HUES48 (cell line): ENCODE measurements at regions not wholly inside any gene's neighbourhood (a gene's known extent, or its start where the extent isn't known, plus 50 kb on each side); places are given as distances from the start of the nearest gene placed in this dataset.

Experiments used
- H3K27ac ChIP-seq: one replicate; pipeline ENCODE4 v1.7.0; 2013; ENCODE audit warnings: low read depth, low read length, inconsistent platforms
- H3K27me3 ChIP-seq: 2 replicates; pipeline ENCODE4 v1.6.1; 2013; ENCODE audit warnings: mild to moderate bottlenecking, low read length; ENCODE audit not compliant: control insufficient read depth, insufficient read depth
- H3K36me3 ChIP-seq: 2 replicates; pipeline ENCODE4 v1.6.1; 2013; ENCODE audit warnings: low read length; ENCODE audit not compliant: control insufficient read depth, insufficient read depth
- H3K4me1 ChIP-seq: 2 replicates; pipeline ENCODE4 v1.6.1; 2013; ENCODE audit warnings: mild to moderate bottlenecking, low read length; ENCODE audit not compliant: control insufficient read depth, insufficient read depth
- H3K4me3 ChIP-seq: 2 replicates; pipeline ENCODE4 v1.5.1; 2013; ENCODE audit warnings: mild to moderate bottlenecking, low read depth, low read length
- H3K9ac ChIP-seq: 2 replicates; pipeline ENCODE4 v1.6.1; 2013; ENCODE audit warnings: mild to moderate bottlenecking, low read depth, low read length, moderate library complexity
- H3K9me3 ChIP-seq: 2 replicates; pipeline ENCODE4 v1.6.1; 2013; ENCODE audit warnings: low read length; ENCODE audit not compliant: control insufficient read depth, insufficient read depth

- Histone ChIP-seq H3K36me3 (no peaks in the 10 kb centered on the region), H3K27ac (no peak overlapping the region), H3K27me3 (no peaks in the 10 kb centered on the region), H3K4me3 (no peak overlapping the region), H3K9ac (no peak overlapping the region), H3K4me1 (no peaks in the 10 kb centered on the region), H3K9me3 (no peaks in the 10 kb centered on the region)
These were observed 1435.2 kb upstream of the CDH9 start for GRCh38 chr5:28473531-28474107.

- Histone ChIP-seq H3K4me3 (no peak overlapping the region), H3K27ac (no peak overlapping the region), H3K4me1 (no peaks in the 10 kb centered on the region), H3K9ac (no peak overlapping the region), H3K9me3 (no peaks in the 10 kb centered on the region), H3K36me3 (no peaks in the 10 kb centered on the region), H3K27me3 (no peaks in the 10 kb centered on the region)
These were observed 1429.8 kb upstream of the CDH9 start for GRCh38 chr5:28468166-28468565.

DNA sequence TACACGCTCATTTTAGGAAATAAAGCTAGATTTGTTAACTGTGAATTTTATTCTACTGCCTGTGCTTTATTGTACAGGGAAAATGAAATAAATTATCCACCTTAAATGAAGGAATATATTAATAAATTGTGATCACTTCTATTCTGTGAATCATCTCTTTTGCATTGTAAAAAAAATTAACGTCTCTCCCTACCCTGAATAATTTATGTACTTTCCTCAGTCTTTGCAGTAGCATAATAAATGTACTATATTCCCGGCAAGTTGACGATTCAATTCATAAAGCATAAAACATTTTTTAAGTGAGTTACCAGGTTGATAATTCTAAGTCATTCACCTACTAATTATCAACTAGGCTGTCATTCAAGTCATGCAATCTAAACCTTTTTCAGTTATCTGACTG, 1425.3 kb upstream of the CDH9 start:
- Histone ChIP-seq H3K27ac (no peak overlapping the region), H3K4me1 (no peaks in the 10 kb centered on the region; the same call in 1 of the 2 replicates), H3K27me3 (no peaks in the 10 kb centered on the region), H3K9me3 (no peaks in the 10 kb centered on the region), H3K4me3 (no peak overlapping the region), H3K9ac (no peak overlapping the region), H3K36me3 (no peaks in the 10 kb centered on the region)

- Histone ChIP-seq H3K9me3 (no peaks in the 10 kb centered on the region), H3K36me3 (no peaks in the 10 kb centered on the region), H3K4me1 (no peaks in the 10 kb centered on the region), H3K9ac (no peak overlapping the region), H3K27ac (no peak overlapping the region), H3K4me3 (no peak overlapping the region), H3K27me3 (no peaks in the 10 kb centered on the region)
These were observed 1413.1 kb upstream of the CDH9 start for GRCh38 chr5:28451483-28451882.

DNA sequence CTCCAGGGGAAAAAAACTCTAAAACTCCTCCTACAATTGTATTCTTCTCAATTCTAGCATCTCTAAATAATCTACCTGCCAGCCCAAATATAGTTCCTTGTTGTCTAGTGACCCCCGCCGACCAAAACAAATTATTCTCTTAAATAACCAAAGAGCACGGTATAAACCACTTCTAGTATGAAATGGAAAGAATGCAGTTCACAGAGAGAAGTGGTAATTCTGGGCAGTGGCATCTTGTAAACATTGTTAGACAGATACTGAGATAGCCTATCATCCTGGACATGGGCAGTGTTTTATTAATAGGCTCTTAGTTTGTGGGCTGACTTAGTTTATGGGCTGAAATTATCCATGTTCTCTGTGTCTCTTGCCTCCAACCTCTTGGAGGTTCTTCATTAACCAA, 1412.6 kb upstream of the CDH9 start:
- Histone ChIP-seq H3K9me3 (no peaks in the 10 kb centered on the region), H3K27me3 (no peaks in the 10 kb centered on the region), H3K4me3 (no peak overlapping the region), H3K36me3 (no peaks in the 10 kb centered on the region), H3K4me1 (no peaks in the 10 kb centered on the region), H3K27ac (no peak overlapping the region), H3K9ac (no peak overlapping the region)

GRCh38 chr5:28448791-28449190, 1410.4 kb upstream of the CDH9 start:
- no peaks in the 10 kb centered on the region for H3K9me3 ChIP-seq
- H3K9ac ChIP-seq, result no peak overlapping the region
- no peaks in the 10 kb centered on the region for H3K4me1 ChIP-seq
- no peaks in the 10 kb centered on the region for H3K27me3 ChIP-seq
- H3K4me3 ChIP-seq, result no peak overlapping the region
- no peak overlapping the region for H3K27ac ChIP-seq
- no peaks in the 10 kb centered on the region for H3K36me3 ChIP-seq

GRCh38 chr5:28430565-28431178, 1392.3 kb upstream of the CDH9 start:
- Histone ChIP-seq H3K27ac (no peak overlapping the region), H3K9ac (no peak overlapping the region), H3K9me3 (peaks cover 16% of the 10 kb centered on the region; the same call in 1 of the 2 replicates), H3K4me3 (no peak overlapping the region), H3K27me3 (no peaks in the 10 kb centered on the region), H3K4me1 (no peaks in the 10 kb centered on the region), H3K36me3 (no peaks in the 10 kb centered on the region)

GRCh38 chr5:28421141-28421540, 1382.8 kb upstream of the CDH9 start:
- Histone ChIP-seq H3K4me3 (no peak overlapping the region), H3K27ac (no peak overlapping the region), H3K9me3 (0 out of 2 replicates have a peak, but pooled peaks cover 2% of the 10 kb centered on the region), H3K9ac (no peak overlapping the region), H3K27me3 (no peaks in the 10 kb centered on the region), H3K36me3 (no peaks in the 10 kb centered on the region), H3K4me1 (no peaks in the 10 kb centered on the region)

- H3K27me3 ChIP-seq, result no peaks in the 10 kb centered on the region
- H3K9ac ChIP-seq, result no peak overlapping the region
- H3K4me3 ChIP-seq, result no peak overlapping the region
- H3K36me3 ChIP-seq, result no peaks in the 10 kb centered on the region
- no peaks in the 10 kb centered on the region; the same call in 1 of the 2 replicates for H3K9me3 ChIP-seq
- H3K27ac ChIP-seq, result no peak overlapping the region
- no peaks in the 10 kb centered on the region for H3K4me1 ChIP-seq
These were observed 1377.5 kb upstream of the CDH9 start for GRCh38 chr5:28415791-28416443.

DNA sequence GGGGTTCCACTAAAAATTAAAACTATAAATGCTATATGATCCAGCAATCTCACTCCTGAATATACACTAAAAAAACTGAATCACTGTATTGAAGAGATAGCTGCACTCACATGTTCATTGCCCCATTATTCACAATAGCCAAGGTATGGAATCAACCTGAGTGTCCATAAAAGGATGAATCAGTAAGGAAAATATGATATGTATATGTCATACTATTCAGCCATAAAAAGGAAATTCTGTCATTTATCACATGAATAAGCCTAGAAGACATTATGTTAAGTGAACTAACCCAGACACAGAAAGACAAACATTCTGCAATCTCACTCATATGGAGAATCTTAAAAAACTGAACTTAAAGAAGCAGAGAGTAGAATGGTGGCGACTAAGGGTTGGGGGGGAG, 1376.2 kb upstream of the CDH9 start:
- Histone ChIP-seq H3K4me3 (no peak overlapping the region), H3K9ac (no peak overlapping the region), H3K27ac (no peak overlapping the region), H3K27me3 (no peaks in the 10 kb centered on the region), H3K36me3 (no peaks in the 10 kb centered on the region), H3K4me1 (no peaks in the 10 kb centered on the region), H3K9me3 (no peaks in the 10 kb centered on the region; the same call in 1 of the 2 replicates)

- Histone ChIP-seq H3K4me1 (peaks cover 4% of the 10 kb centered on the region), H3K36me3 (no peaks in the 10 kb centered on the region), H3K27ac (no peak overlapping the region), H3K4me3 (no peak overlapping the region), H3K27me3 (no peaks in the 10 kb centered on the region), H3K9me3 (peaks cover 4% of the 10 kb centered on the region), H3K9ac (no peak overlapping the region)
These were observed 1370.3 kb upstream of the CDH9 start for GRCh38 chr5:28408651-28409050.
